ENCODE measurements at regions not wholly inside any gene's neighbourhood (a gene's known extent, or its start where the extent isn't known, plus 50 kb on each side); places are given as distances from the start of the nearest gene placed in this dataset.

GRCh38 chr4:182124359-182124758 is 118.8 kb upstream of the TENM3 start:
- no peak for DNase-seq

GRCh38 chr4:182126096-182126495 is 117.1 kb upstream of the TENM3 start:
- no peak for DNase-seq

- DNase-seq = no peak
Measured at GRCh38 chr4:182126603-182127002, 116.6 kb upstream of the TENM3 start.

GRCh38 chr4:182133033-182133432 is 110.2 kb upstream of the TENM3 start:
- no peak for DNase-seq

- no peak for DNase-seq
Measured at GRCh38 chr4:182134261-182134660, 108.9 kb upstream of the TENM3 start.

- no peak for DNase-seq
Measured at GRCh38 chr4:182136201-182136600, 107.0 kb upstream of the TENM3 start.

- no peak for DNase-seq
Measured at GRCh38 chr4:182137343-182137742, 105.9 kb upstream of the TENM3 start.

- no peak for DNase-seq
Measured at GRCh38 chr4:182139491-182139890, 103.7 kb upstream of the TENM3 start.

GRCh38 chr4:182140547-182140946 is 102.7 kb upstream of the TENM3 start:
- DNase-seq = no peak

GRCh38 chr4:182141061-182141460 is 102.1 kb upstream of the TENM3 start:
- no peak for DNase-seq

GRCh38 chr4:182142176-182143085 is 100.8 kb upstream of the TENM3 start:
- DNase-seq = no peak

GRCh38 chr4:182143086-182143821 is 99.9 kb upstream of the TENM3 start:
- no peak for DNase-seq

GRCh38 chr4:182143822-182144625 is 99.2 kb upstream of the TENM3 start:
- DNase-seq = no peak

GRCh38 chr4:182144626-182145333 is 98.4 kb upstream of the TENM3 start:
- no peak for DNase-seq

GRCh38 chr4:182145334-182145905 is 97.8 kb upstream of the TENM3 start:
- no peak for DNase-seq

- DNase-seq = no peak
Measured at GRCh38 chr4:182147391-182147790, 95.8 kb upstream of the TENM3 start.

GRCh38 chr4:182150645-182151044 is 92.6 kb upstream of the TENM3 start:
- DNase-seq = no peak

- DNase-seq = no peak
Measured at GRCh38 chr4:182155806-182156205, 87.4 kb upstream of the TENM3 start.

GRCh38 chr4:182163180-182163579 is 80.0 kb upstream of the TENM3 start:
- no peak for DNase-seq

- DNase-seq = no peak
Measured at GRCh38 chr4:182169572-182169971, 73.6 kb upstream of the TENM3 start.

GRCh38 chr4:182169987-182170386 is 73.2 kb upstream of the TENM3 start:
- no peak for DNase-seq

GRCh38 chr4:182170417-182170935 is 72.7 kb upstream of the TENM3 start:
- DNase-seq = no peak

Data from CD4-positive, alpha-beta T cell treated with Interleukin-4 for 1 hour (primary cell).